Peyer's patch (tissue), 4 donors: ENCODE measurements at regions not wholly inside any gene's neighbourhood (a gene's known extent, or its start where the extent isn't known, plus 50 kb on each side); places are given as distances from the start of the nearest gene placed in this dataset.

ENCODE experiments used
- DNase-seq, 3 donors: peaks; one replicate each; pipeline ENCODE4 v3.0.0-alpha.2; 2017 to 2019
- H3K27ac ChIP-seq, 4 donors: fragments of 200-600 bp; sonication (generic); one replicate each; pipeline ENCODE4 v1.5.1; 2016 to 2019
- H3K27me3 ChIP-seq, 2 donors: fragments of 200-600 bp; sonication (generic); one replicate each; pipeline ENCODE4 v1.5.1; 2019
- H3K36me3 ChIP-seq, 3 donors: fragments of 200-600 bp; sonication (generic); one replicate each; pipeline ENCODE4 v1.5.1; 2016 to 2019
- H3K4me1 ChIP-seq, 4 donors: fragments of 200-600 bp; sonication (generic); one replicate each; pipeline ENCODE4 v1.5.1; 2016 to 2019
- H3K4me3 ChIP-seq, 4 donors: fragments of 200-600 bp; sonication (generic); 1 replicate in 3 of 4; 2 replicates in 1 of 4; pipeline ENCODE4 v1.5.1; 2016 to 2019; ENCODE audit warnings: mild to moderate bottlenecking in 1 of 4
- H3K9me3 ChIP-seq, 4 donors: fragments of 200-600 bp; sonication (generic); one replicate each; pipeline ENCODE4 v1.5.1; 2016 to 2019; ENCODE audit warnings: mild to moderate bottlenecking in 1 of 4
- POLR2A ChIP-seq, 2 donors: fragments of 450-650 bp; IDR thresholded peaks; one replicate each; pipeline ENCODE4 v1.5.1; 2017; ENCODE audit warnings: antibody characterized with exemption in 2 of 2, mild to moderate bottlenecking in 2 of 2, moderate library complexity in 2 of 2
- TF ChIP-seq, protein P1 (sequence below), 6 experiments: fragments of 450-650 bp in 4 of 6; fragments of 200-600 bp in 2 of 6; sonication (generic) in 1 of 6; IDR thresholded peaks; one replicate each; pipeline ENCODE4 v1.5.1; 2017 to 2019; ENCODE audit warnings: antibody characterized with exemption in 6 of 6, mild to moderate bottlenecking in 3 of 6, moderate library complexity in 1 of 6

DNA sequence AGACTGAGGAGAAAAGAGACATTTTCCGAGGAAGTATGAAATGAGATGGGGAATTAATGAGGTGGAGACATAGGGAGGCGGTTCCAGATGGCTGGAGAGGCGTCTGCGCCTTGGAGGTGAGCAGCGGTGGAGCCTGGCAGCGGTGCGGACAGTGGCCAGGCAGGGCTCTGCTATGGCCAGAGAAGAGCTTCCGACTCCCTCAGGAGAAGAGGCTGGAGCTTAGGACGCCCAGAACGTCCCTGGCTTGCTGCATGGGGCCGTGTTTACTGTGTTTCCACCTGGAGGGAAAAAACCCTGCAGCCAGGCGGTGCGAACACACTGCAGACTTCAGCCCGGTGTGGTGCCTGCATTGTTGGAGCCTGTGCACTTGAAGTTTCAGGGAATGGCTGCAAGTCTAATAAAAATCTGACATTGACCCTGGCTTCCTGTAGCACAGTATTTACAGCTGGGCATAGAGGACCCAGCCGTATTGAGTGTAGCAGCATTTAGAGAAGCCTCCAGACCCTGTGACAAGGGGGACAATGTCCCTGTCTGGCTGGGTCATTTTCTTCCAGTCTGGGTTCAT, 447.1 kb upstream of the MKI67 start:
- no peak overlapping the region for H3K27ac ChIP-seq
- no peaks in the 10 kb centered on the region for H3K27me3 ChIP-seq
- H3K4me1 ChIP-seq: no peaks in the 10 kb centered on the region
- TF ChIP-seq POLR2A (IDR thresholded peaks at IDR 0.05): no peak
- TF ChIP-seq, protein P1, sequence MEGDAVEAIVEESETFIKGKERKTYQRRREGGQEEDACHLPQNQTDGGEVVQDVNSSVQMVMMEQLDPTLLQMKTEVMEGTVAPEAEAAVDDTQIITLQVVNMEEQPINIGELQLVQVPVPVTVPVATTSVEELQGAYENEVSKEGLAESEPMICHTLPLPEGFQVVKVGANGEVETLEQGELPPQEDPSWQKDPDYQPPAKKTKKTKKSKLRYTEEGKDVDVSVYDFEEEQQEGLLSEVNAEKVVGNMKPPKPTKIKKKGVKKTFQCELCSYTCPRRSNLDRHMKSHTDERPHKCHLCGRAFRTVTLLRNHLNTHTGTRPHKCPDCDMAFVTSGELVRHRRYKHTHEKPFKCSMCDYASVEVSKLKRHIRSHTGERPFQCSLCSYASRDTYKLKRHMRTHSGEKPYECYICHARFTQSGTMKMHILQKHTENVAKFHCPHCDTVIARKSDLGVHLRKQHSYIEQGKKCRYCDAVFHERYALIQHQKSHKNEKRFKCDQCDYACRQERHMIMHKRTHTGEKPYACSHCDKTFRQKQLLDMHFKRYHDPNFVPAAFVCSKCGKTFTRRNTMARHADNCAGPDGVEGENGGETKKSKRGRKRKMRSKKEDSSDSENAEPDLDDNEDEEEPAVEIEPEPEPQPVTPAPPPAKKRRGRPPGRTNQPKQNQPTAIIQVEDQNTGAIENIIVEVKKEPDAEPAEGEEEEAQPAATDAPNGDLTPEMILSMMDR (IDR thresholded peaks at IDR 0.05): no peak
- H3K4me3 ChIP-seq: no peak overlapping the region
- DNase-seq: no peak
- H3K36me3 ChIP-seq: no peaks in the 10 kb centered on the region
- no peaks in the 10 kb centered on the region for H3K9me3 ChIP-seq

DNA sequence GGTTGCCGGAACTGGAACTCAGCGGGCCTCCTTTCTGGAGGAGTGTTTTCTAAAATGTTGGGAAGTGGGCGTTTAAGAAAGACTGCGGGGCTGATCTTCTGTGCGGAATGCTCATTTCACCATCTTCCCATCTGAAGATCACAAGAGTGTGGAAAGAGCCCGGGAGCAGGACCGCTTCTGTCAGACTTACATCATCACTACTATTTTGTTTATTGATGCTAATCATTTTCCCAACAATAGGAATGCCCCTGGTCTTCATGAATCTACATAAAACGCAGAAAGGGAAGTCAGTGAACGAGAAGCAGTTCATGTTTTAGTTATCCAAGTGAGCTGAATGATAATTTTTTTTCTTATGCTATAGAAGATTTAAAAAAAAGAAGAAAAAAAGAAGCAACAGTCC, 447.8 kb upstream of the MKI67 start:
- H3K9me3 ChIP-seq: no peaks in the 10 kb centered on the region
- no peaks in the 10 kb centered on the region for H3K36me3 ChIP-seq
- no peak overlapping the region for H3K4me3 ChIP-seq
- no peaks in the 10 kb centered on the region for H3K27me3 ChIP-seq
- no peaks in the 10 kb centered on the region for H3K4me1 ChIP-seq
- no peak overlapping the region for H3K27ac ChIP-seq
- DNase-seq: no peak
- TF ChIP-seq POLR2A (IDR thresholded peaks at IDR 0.05): no peak
- TF ChIP-seq, protein P1 (IDR thresholded peaks at IDR 0.05): no peak

DNA sequence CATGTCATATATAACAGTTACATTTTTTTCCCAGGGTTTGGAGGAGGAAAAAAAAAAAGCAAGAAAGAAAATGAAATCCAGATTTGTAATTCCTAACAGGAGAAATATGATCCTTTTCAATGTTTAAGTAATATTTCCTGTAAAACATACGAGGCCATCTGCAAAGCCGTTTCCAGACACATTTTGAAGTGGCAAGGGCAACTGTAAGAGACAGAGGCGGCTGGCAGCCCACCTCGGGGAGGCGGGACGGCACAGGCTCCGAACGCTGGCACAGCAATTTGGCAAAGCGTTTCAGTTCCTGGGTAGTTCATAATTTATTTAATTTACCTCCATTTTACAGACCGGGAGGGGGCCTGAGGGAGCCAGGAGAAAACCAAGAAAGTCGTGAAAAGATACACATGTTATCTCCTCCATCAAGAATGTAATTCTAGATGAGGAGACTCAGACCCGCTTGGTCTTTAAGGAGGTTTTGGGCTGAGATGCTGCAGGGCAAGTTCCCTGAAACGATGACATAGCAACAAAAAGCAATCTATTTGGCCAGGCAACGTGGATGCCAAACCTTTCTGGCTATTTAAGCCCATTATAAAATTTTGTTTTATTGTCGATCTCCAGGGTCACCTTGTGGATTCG, 448.5 kb upstream of the MKI67 start:
- no peak for TF ChIP-seq POLR2A (IDR thresholded peaks at IDR 0.05)
- Histone ChIP-seq H3K4me1 (no peaks in the 10 kb centered on the region), H3K36me3 (no peaks in the 10 kb centered on the region), H3K9me3 (no peaks in the 10 kb centered on the region), H3K27ac (no peak overlapping the region), H3K27me3 (no peaks in the 10 kb centered on the region), H3K4me3 (no peak overlapping the region)
- no peak for DNase-seq

DNA sequence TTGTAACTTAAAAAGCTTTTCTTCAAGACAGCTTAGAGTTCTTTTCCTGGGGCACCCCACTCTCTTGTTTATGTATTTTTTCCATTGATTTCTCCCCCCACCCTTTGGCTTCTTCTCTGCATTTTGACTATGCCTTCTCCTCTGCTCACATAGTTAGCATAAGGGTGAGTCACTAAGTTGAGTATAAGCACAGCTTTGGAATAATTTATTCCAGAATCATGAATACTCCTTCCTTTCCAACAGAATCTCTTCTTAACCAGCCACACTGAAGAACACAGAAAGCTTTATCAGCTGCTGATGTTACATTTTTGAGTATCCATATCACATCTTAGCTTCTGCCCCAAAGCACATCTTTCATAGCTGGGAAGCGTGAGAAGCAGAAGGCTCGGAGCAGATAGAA, 449.5 kb upstream of the MKI67 start:
- no peaks in the 10 kb centered on the region for H3K27me3 ChIP-seq
- H3K4me1 ChIP-seq: no peaks in the 10 kb centered on the region
- no peak for DNase-seq
- no peak overlapping the region for H3K4me3 ChIP-seq
- TF ChIP-seq, protein P1 (IDR thresholded peaks at IDR 0.05): no peak
- TF ChIP-seq POLR2A (IDR thresholded peaks at IDR 0.05): no peak
- no peak overlapping the region for H3K27ac ChIP-seq
- H3K36me3 ChIP-seq: no peaks in the 10 kb centered on the region
- H3K9me3 ChIP-seq: no peaks in the 10 kb centered on the region

DNA sequence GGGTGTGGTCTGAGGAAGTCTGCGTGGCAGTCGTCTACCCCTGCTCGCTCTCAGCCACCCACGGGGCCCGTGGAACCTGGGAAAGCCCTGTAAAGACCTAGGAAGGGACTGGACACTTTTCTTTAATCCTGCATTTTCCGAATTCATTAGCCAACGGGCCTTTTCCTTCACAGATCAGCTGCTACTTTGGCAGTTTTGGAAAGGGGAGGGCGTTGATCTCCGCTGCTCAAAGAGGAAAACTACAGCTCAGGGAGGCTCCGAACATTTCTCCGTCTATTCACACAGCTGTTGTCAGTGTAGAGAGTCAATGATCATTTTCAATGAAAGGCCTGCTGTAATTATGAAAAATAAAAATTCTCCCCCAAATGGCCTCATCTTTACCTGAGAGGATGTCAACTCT, 450.1 kb upstream of the MKI67 start:
- Histone ChIP-seq H3K27me3 (no peaks in the 10 kb centered on the region), H3K4me1 (no peaks in the 10 kb centered on the region), H3K27ac (no peak overlapping the region), H3K9me3 (no peaks in the 10 kb centered on the region), H3K4me3 (no peak overlapping the region), H3K36me3 (no peaks in the 10 kb centered on the region)
- no peak for DNase-seq
- TF ChIP-seq POLR2A (IDR thresholded peaks at IDR 0.05): no peak
- TF ChIP-seq, protein P1 (IDR thresholded peaks at IDR 0.05): no peak

DNA sequence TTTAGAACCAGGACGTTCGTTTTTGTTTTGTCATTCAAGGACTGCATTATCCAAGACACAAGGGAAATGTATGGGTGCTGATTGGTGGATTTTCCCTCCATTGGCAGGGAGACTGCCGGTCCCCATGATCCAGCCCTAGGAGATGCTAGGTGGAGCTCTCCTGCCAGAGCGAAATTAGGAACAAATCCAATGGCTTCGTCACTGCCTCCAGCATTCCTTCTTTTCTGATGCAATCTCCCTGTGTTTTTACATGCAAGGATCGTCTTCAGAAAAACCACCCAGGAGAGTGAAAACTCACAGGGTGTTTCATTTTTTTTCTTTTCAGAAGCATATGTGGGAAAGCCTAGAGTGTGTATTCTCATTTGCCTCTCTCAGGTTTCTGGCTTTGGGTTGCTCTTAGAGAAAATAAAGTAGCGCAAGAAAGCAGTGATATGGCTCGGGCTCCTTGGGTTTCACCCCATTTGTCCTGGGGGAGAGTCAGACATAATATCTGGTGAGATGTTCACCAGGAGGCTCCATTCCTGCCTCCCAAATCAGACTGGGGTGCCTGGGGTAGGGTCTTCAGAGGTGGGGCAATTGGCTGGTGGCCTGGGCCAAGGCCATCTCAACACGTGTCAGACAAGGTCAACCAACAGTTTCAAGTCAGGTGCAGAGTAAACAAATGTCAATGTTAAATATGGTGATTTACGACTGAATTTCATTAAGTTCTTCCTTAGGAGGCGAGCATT, 450.9 kb upstream of the MKI67 start:
- DNase-seq: no peak
- no peak overlapping the region for H3K27ac ChIP-seq
- TF ChIP-seq POLR2A (IDR thresholded peaks at IDR 0.05): no peak
- TF ChIP-seq, protein P1 (IDR thresholded peaks at IDR 0.05): no peak
- no peaks in the 10 kb centered on the region for H3K27me3 ChIP-seq
- no peaks in the 10 kb centered on the region for H3K36me3 ChIP-seq
- no peaks in the 10 kb centered on the region for H3K4me1 ChIP-seq
- H3K4me3 ChIP-seq: no peak overlapping the region
- no peaks in the 10 kb centered on the region for H3K9me3 ChIP-seq
